ENCODE measurements at regions not wholly inside any gene's neighbourhood (a gene's known extent, or its start where the extent isn't known, plus 50 kb on each side); places are given as distances from the start of the nearest gene placed in this dataset.

GRCh38 chr4:82260632-82261031, 113.2 kb downstream of the HNRNPD start:
- no peak for TF ChIP-seq CTCF (IDR thresholded peaks at IDR 0.05)

GRCh38 chr4:82256718-82257117, 117.1 kb downstream of the HNRNPD start:
- ChIA-PET CTCF (interaction anchor here (1.3 to 3.8 kb wide), 3 partner anchors 9 to 28 kb away, joined by 3 to 19 read pairs (median 8); no protein-coding TSS in a partner anchor), POLR2A (interaction anchor here (0.6 to 1.5 kb wide), 3 partner anchors 12 to 172 kb away, joined by 4 to 7 read pairs (median 4); no protein-coding TSS in a partner anchor)
- intact Hi-C loops (cut with micrococcal nuclease): loop anchor here (5.0 kb wide), 1 partner anchor 834 kb away; no protein-coding TSS in a partner anchor
- Mint-ChIP-seq H3K4me1 (peaks cover 53% of the 10 kb centered on the region), H3K36me3 (ENCODE audit: low read depth) (no peaks in the 10 kb centered on the region), H3K4me3 (peak overlapping the region; percentile 13), H3K27me3 (no peaks in the 10 kb centered on the region), H3K27ac (peak overlapping the region; percentile 67), H3K9me3 (no peaks in the 10 kb centered on the region)
- peak; percentile 46 for ATAC-seq (ENCODE audit: low read depth)
- TF ChIP-seq CTCF (IDR thresholded peaks at IDR 0.05): no peak
- no peak for DNase-seq

More at GRCh38 chr4:82260632-82261031, 113.2 kb downstream of the HNRNPD start:
- Mint-ChIP-seq H3K4me3 (peak overlapping the region; percentile 32), H3K27me3 (no peaks in the 10 kb centered on the region), H3K9me3 (no peaks in the 10 kb centered on the region), H3K4me1 (peaks cover 51% of the 10 kb centered on the region), H3K36me3 (ENCODE audit: low read depth) (no peaks in the 10 kb centered on the region), H3K27ac (peak overlapping the region; percentile 67)
- CTCF ChIA-PET: no interaction called here
- POLR2A ChIA-PET: interaction anchor here (0.9 to 1.3 kb wide), 3 partner anchors 12 to 25 kb away, joined by 3 to 6 read pairs (median 6); no protein-coding TSS in a partner anchor
- intact Hi-C loops (cut with micrococcal nuclease): no loop called here
- ATAC-seq (ENCODE audit: low read depth) (peak; percentile 35), DNase-seq (no peak)

- CTCF ChIA-PET: interaction anchor here (0.5 to 3.8 kb wide), 6 partner anchors 13 to 107 kb away, joined by 3 to 19 read pairs (median 4); no protein-coding TSS in a partner anchor
- intact Hi-C loops (cut with micrococcal nuclease): loop anchor here (5.0 kb wide), 1 partner anchor 833 kb away; no protein-coding TSS in a partner anchor
- TF ChIP-seq CTCF (IDR thresholded peaks at IDR 0.05): no peak
- ATAC-seq (ENCODE audit: low read depth) (peak; percentile 26), DNase-seq (no peak)
- Mint-ChIP-seq H3K4me1 (peaks cover 46% of the 10 kb centered on the region), H3K9me3 (peaks cover 3% of the 10 kb centered on the region), H3K27ac (peak overlapping the region; percentile 38), H3K4me3 (no peak overlapping the region), H3K36me3 (ENCODE audit: low read depth) (no peaks in the 10 kb centered on the region), H3K27me3 (no peaks in the 10 kb centered on the region)
- POLR2A ChIA-PET: interaction anchor here (1.3 to 1.5 kb wide), 2 partner anchors 13 to 17 kb away, joined by 4 to 7 read pairs; no protein-coding TSS in a partner anchor
Measured at GRCh38 chr4:82255657-82256056, 118.1 kb downstream of the HNRNPD start.

- TF ChIP-seq CTCF (IDR thresholded peaks at IDR 0.05): no peak
- ATAC-seq (ENCODE audit: low read depth) (no peak), DNase-seq (no peak)
- CTCF ChIA-PET: no interaction called here
- POLR2A ChIA-PET: no interaction called here
- peaks cover 2% of the 10 kb centered on the region for H3K27me3 Mint-ChIP-seq
- no peaks in the 10 kb centered on the region for H3K36me3 Mint-ChIP-seq (ENCODE audit: low read depth)
- intact Hi-C loops (cut with micrococcal nuclease): loop anchor here (1.0 to 2.0 kb wide), 2 partner anchors 19 to 36 kb away; no protein-coding TSS in a partner anchor
- H3K27ac Mint-ChIP-seq: no peak overlapping the region
- H3K4me3 Mint-ChIP-seq: no peak overlapping the region
- peaks cover 3% of the 10 kb centered on the region for H3K9me3 Mint-ChIP-seq
- no peaks in the 10 kb centered on the region for H3K4me1 Mint-ChIP-seq
Measured at GRCh38 chr4:82248903-82249632, 124.7 kb downstream of the HNRNPD start.

- Mint-ChIP-seq H3K27ac (no peak overlapping the region), H3K4me3 (no peak overlapping the region), H3K9me3 (peaks cover 3% of the 10 kb centered on the region), H3K27me3 (peaks cover 2% of the 10 kb centered on the region), H3K4me1 (no peaks in the 10 kb centered on the region), H3K36me3 (ENCODE audit: low read depth) (no peaks in the 10 kb centered on the region)
- ChIA-PET POLR2A (no interaction called here), CTCF (interaction anchor here (0.8 to 3.1 kb wide), 4 partner anchors 10 to 112 kb away, joined by 3 to 14 read pairs (median 4); no protein-coding TSS in a partner anchor)
- TF ChIP-seq CTCF (IDR thresholded peaks at IDR 0.05): no peak
- ATAC-seq (ENCODE audit: low read depth) (no peak), DNase-seq (no peak)
- intact Hi-C loops (cut with micrococcal nuclease): loop anchor here (1.0 to 2.0 kb wide), 2 partner anchors 21 to 37 kb away; no protein-coding TSS in a partner anchor
Measured at GRCh38 chr4:82247629-82248028, 126.2 kb downstream of the HNRNPD start.
